HG03442 (cell line): ENCODE measurements at regions not wholly inside any gene's neighbourhood (a gene's known extent, or its start where the extent isn't known, plus 50 kb on each side); places are given as distances from the start of the nearest gene placed in this dataset.

Experiments used
- ATAC-seq: cut with Tn5 transposase; IDR thresholded peaks from one replicate; pipeline ENCODE4 v1.9.1; 2021; ENCODE audit warnings: mild to moderate bottlenecking, moderate library complexity; ENCODE audit not compliant: unreplicated experiment

GRCh38 chr20:50284811-50285375 lies 94.3 kb downstream of the CEBPB start:
- ATAC-seq: no peak

DNA sequence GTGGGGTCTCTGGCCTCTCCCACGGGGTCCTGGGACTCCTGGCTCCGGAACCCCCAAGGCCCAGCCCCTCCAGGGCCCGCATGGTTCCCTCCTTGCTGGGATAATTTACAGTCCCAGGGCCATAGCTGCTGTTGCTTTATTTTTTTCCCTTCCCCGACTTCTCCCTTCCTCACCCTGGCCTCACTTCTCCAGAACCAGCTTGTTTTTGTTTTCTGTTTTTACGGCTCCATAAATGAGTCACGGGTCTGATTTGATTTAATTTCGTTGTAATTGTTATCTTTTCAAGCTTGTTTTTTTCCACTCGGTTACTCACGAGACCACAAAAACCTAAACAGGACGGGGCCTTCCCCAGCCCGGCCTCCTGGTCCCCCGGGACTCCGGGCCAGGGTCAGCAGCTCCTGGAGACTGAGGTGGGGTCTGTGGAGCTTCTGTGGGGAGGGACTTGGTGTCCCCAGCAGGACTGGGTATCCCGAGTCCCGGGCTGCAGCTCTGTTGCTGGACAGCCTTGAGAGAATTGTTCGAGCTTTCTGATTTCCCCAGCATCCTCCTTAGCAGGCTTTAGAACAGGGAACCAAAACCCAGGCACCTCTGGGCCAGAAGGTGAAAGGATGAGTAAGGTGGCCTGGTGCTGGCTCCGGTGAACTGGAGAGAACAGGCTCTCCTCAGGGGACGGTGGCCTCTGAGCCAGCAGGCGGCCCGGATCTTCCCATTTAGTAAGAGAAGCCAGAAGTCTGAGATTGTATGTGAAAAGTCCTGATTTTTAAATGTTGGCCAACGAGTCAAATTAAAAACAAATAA lies 94.9 kb downstream of the CEBPB start:
- no peak for ATAC-seq

DNA sequence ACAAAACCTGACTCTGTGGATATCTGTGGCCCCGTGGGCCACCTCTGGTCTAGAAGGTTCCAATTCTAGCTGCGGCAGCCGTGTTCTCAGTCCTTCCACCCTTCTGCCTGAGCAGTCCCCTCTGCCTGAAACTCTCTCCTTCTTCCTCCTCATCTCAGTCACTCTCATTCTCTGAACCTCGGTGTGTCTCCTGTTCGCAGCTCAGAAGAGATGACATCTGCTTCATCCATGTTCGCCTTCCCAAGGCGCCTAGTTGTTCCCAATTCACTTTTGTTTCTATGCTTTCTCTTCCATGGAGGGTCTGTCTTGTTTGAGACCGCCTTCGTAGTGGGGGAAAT lies 95.5 kb downstream of the CEBPB start:
- ATAC-seq: peak; percentile 18

DNA sequence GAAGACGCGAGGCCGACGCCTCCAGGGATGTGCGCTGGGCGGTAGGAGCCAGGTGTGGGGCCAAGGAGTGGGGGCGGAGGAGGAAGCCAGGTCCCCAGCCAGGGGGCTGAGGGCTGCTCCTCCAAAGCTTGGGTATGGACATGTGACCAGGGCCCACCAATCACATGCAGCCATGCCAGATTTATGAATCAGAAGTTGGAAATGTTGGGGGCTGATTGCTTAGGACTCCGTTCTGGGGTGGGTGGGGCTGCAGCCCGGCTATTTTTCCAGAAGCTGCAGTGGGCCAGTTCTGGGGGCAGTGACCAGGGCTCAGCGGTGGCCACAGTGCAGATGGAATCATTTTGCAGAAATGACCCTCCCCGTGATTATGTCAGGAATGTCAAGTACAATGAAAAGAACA lies 96.0 kb downstream of the CEBPB start:
- ATAC-seq: peak; percentile 41

DNA sequence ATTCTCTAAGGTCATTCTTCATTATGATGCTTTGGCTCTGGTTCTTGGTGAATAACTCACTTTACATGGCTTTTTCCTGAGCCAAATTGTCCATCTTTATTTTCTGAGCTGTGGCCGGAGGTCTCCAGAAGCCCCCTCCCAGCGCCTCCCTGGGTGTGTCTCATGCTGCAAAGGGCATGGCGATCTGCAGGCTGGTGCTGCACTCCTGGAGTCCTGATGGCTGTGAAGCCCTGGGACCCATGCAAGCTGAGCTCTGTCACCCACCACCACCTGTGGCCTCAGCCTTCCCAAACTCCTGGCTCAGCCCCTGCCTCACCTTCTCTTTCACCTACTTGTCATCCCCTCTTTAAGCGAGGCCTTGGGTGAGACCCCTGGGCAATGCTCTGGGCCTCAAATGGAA lies 96.9 kb downstream of the CEBPB start:
- ATAC-seq: no peak

GRCh38 chr20:50288128-50288623 lies 97.5 kb downstream of the CEBPB start:
- no peak for ATAC-seq

- ATAC-seq: no peak
These were observed 99.0 kb downstream of the CEBPB start for GRCh38 chr20:50289581-50289980.

DNA sequence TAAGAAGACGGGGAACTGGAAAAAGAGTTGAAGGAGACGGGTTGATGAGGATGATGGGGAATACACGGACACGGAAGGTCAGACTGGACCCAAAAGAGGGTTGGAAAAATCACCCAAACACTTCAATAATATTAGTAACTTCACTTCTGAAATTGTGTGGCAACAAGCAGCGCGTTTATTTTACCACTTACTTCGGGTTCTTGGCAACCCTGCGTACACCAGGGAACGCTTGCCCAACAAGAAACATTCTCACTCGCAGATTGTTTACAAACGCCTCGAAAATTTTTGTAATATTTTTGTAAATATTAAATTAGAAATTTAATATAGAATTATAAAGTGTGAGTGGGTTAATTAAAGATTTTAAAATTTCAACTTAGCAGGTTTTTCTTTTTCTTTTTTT lies 99.5 kb downstream of the CEBPB start:
- no peak for ATAC-seq

- no peak for ATAC-seq
These were observed 100.2 kb downstream of the CEBPB start for GRCh38 chr20:50290808-50291207.

GRCh38 chr20:50291254-50292078 lies 100.8 kb downstream of the CEBPB start:
- ATAC-seq: no peak

DNA sequence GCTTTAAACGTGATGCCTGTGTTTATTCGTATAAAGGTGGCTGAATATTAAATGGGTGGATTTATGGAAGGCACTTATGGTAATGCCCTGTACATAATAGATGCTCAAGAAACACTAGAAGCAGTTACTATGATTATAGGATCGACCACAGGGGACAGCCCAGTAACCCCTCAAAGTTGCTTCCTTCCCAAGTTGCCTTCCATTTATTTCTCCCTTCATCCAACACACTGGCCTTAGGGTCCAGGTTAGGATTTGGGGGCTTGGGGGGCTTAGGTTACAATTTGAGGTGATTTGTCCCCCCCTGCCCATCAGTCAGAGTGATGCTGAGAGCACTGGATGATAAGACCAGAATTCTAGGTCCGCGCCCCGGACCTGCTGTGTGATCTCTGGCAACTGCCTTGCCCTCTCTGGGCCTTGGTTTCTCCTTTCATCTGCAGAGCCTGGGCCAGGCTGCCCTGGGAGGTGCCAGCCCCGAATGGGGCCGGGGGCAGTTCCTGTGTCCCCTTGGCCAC lies 101.5 kb downstream of the CEBPB start:
- ATAC-seq: no peak

- ATAC-seq: no peak
These were observed 102.1 kb downstream of the CEBPB start for GRCh38 chr20:50292591-50293283.

DNA sequence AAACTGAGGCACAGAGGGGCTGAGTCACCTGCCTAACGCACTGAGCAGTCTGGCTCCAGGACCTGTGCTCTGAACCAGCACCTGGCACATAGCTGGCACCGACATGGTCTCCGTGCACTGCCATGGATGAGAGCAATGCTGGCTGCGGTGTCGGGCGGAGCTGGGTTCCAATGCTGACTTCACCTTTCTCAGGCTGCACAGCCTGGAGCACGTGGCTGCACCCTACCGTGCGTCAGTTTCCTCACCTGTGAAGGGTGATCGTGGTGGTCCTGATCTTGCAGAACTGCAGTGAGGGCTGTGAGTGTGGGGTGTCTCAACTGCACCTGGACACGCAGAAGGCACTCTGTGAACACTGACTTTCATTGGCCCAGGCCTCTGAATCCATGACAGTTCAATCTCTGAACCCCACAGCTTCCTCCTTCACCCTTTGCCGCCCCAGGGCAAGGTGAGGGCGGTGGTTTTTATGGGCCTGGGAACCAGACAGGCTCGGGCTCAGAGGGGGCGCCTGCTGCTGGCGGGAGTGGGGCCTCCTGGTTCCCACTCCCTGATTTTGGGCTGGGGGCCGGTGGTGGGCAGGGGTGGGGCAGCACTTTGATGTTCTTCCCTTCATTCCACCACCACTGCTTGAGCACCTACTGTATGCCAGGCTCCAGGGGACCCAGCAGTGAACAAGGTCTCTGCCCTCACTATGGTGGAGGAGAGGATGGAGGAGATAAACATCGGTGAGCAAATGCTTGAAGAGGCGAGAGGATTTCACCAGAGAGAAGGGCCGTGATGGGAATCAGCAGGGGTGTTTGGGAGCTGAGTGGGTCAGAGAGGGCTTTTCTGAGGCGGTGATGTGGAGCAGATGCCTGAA lies 102.9 kb downstream of the CEBPB start:
- no peak for ATAC-seq

DNA sequence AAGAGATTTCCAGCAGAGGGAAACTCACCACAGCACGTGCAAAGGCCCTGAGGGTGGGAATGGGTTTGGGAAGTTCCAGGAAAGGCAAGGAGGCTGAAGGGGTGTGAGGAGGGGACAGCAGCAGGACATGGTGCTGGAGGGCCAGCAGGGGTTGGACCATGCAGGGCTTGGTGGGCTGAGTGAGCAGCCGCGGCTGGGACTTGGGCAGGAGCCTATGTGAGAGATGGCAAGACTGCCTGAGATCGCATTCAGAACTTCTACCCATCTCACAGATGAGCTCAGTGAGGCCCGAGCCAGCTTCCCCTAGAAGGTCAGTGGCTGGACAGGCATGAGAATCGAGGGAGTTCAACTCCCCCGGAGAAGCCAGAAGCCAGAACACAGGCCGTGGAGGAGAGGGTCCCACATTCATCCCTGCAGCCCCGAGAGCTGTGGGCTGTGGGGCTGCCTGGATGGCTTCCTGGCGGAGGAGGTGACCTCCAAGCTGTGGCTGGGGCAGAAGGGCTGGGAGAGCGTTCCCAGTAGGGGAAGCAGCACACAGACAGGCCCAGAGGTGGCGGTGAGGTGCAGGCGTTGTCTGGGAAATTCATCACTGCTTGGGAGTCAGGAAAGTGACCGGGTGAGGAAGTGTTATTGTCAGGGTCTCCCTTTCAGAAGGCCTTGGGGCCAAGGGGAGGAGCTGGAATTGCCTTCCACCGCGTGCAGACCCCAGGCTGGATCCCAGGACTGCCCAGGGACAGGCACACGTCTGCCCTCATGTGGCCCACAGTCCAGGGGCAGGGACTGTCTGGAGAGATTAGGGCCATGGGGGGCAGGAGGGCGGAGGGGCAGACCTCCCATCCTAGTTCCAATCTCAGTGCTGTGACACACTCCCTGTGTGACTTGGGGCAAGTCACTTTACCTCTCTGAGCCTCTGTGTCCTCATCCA lies 103.8 kb downstream of the CEBPB start:
- ATAC-seq: no peak

GRCh38 chr20:50295345-50295744 lies 104.7 kb downstream of the CEBPB start:
- no peak for ATAC-seq

DNA sequence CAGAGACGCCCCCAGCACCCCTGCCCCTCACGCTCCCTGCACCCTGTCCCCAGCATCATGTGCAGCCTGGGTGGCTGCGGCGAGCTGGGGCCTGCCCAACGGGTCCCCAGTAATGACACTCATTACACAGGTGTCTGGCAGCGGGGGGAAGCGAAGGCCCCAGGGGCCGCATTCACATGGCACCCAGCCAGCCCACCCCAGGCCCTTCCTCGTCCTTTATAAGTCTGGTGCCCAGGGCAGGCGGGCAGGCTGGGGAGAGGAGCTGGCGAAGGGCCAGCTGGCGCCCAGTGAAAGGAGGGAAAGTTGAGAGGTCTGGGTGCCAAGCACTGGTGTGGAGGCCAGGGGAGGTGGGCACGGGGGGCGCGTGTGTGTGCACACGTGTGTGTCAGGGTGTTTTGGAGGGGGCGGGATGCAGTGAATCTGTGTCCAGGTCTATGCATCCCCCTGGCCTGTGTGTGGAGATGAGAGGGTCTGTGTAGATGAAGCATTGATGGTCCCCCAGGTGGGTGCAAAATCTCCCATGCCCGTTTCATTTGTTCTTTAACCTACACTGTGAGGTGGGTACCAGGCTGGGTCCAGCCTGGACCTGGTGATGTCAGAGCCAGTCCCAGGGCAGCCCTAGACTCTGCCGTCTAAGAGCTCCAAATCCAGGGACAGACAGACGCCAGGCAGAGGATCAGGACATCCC lies 105.3 kb downstream of the CEBPB start:
- ATAC-seq: no peak

GRCh38 chr20:50296450-50297375 lies 106.1 kb downstream of the CEBPB start:
- ATAC-seq: no peak
